Inflammatory macrophage treated with lipopolysaccharide for 1 hour (primary cell): ENCODE measurements at regions not wholly inside any gene's neighbourhood (a gene's known extent, or its start where the extent isn't known, plus 50 kb on each side); places are given as distances from the start of the nearest gene placed in this dataset.
"Not testable (repeated sequence)": the region's sequence is repeated elsewhere in the genome, so short reads cannot be mapped to it uniquely, and the experiment has no call there.

Experiments
- DNase-seq, 2 donors: peaks; one replicate each; pipeline ENCODE4 v3.0.0-alpha.2; 2020 to 2022

DNA sequence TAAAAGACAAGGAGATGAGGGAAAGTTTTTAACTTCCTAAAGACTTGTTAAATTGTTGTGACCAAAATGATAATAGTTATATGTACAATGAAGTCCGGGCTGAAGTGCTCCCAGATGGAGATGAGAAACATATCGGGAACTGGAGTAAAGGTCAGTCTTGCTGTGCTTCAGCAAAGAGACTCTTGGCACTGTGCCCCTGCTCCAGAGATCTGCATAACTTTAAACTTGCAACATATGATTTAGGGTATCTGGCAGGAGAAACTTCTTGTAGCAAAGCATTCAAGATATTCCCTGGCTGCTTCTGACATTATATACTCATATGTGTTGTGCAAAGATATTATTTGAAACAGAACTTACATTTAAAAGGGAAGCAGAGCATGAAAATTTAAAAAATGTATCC, 786.6 kb upstream of the SLITRK6 start:
- no peak for DNase-seq

- DNase-seq = no peak
Observed at GRCh38 chr13:86591862-86592261, 792.6 kb upstream of the SLITRK6 start.

DNA sequence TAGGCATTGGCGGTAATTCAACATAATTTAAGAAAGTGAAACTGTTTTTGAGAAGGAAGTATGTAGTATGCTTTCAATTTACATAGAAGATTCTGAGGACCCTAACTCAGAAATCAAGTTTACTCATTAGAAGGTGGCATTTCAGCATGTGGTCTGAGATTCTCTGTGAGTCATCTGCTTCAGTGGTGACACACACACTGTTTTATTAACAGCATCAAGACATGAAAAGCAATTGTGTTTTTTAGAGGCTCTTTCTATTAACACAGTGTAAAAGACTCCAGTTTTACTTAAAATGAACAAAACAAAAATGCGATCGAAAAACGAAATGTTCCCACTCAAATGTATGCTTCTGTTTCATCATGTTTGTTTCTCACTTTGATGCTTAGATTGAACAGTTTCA, 802.1 kb upstream of the SLITRK6 start:
- DNase-seq = no peak

DNA sequence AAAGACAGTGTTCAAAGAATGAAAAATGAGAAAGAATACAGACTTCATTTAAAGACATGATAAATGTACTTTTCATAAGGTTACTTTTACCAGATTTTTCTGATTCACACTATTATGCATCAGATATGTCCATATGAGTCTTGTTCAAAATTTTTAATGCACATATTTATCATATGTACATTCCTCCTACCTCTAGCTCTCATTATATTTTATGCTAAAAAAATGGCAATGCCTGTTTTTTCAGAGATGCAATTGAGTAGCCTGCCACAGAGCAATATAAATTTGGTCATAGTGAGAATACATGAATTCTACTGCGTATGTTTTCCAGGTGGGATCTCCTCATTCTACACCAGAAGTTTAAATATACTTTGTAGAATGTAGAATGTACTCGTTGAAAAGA, 807.0 kb upstream of the SLITRK6 start:
- DNase-seq = no peak

DNA sequence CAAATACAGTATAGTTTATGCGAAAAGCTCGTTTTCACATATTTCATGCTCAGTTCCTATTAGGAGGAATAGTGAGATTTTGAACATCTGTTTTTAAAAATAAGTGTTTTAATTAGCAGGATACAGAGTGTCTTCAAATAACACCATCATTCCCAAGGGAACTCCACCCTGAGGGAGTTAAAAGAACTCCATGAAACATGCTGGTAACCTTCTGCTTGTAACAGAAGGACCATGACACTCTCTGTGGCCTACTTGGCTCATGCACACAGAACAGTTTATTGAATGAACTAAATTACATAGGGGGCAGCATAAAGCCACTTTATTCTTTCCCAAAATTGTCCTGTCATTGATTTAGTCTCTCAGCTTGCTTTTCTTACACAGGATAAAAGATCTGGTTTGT, 809.5 kb upstream of the SLITRK6 start:
- no peak for DNase-seq

- DNase-seq = no peak
Observed at GRCh38 chr13:86633346-86633745, 834.1 kb upstream of the SLITRK6 start.

GRCh38 chr13:86651171-86651570, 852.0 kb upstream of the SLITRK6 start:
- DNase-seq = not testable (repeated sequence)

DNA sequence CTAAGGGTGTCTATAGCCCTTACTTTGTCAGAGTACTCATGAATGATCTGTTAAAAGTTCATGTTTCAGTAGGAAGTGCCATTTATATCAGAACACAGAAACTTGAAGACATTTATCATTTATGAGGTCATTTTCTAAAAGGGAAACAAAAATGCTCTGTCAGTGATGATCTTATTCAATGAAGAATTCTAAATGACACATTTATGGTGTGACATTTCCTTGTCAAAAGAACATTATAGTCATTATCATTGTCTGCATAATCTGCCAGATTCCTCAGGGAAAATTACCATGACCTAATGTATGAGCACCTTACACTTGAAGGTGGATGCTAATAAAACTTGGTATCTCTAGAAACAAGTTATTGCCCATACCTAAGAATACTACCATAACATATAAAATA, 853.8 kb upstream of the SLITRK6 start:
- DNase-seq = no peak

- no peak for DNase-seq
Observed at GRCh38 chr13:86655561-86655960, 856.3 kb upstream of the SLITRK6 start.

GRCh38 chr13:86660090-86660489, 860.9 kb upstream of the SLITRK6 start:
- no peak for DNase-seq

DNA sequence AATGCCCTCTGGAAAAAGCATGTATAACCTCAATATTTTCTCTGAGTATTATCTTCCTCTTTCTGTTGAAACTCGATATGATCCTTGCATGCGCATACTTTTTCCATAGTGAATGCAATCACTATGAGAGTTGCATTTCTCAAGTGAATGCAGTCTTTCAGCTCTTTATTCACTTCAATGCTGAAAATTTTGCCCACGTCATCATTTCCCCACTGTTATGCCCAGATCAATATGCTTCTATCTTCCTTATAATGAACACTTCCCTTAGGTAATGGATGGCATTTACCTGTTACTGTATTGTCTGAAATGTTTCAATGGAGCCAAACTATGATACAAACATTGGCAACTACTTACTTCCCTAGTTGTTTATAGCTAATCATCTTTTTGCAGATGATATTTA, 866.6 kb upstream of the SLITRK6 start:
- DNase-seq = no peak

- DNase-seq = no peak
Observed at GRCh38 chr13:86673931-86674431, 874.8 kb upstream of the SLITRK6 start.

DNA sequence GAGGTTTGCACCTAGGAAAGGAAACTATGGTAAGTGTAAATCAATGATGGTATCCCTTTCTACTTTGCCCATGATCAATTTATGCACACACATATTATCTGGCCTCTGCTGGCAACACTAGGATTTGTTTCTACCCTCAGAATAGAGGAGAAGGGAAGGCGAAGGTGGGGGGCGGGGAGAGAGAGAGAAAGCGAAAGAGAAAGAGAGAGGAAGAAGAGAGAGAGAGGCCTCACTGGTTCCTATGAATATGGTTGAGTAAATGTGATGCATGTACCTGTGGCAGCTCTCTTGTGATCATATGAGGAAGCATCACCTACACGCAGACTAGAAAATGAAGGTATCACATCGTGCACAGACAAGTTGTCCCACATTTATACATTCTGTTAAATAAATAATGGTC, 882.0 kb upstream of the SLITRK6 start:
- DNase-seq = no peak

DNA sequence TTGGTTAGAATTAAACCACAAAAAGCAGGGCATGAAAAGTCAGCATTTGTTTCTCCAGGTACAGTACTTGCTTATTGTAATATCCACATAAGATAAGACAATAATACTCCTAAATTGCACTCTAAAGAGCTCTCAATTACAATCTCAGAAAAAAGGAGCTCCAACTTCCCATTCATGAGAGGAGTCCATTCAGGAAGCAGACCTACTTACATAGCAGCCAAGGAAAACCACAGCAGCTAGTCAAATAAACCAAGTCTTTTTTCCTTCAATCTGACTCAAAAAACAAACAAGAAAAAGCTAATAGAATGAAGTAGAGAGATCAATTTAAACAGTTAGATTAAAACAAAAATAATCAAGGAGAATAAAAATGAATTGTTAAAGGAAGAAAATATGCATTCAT, 885.2 kb upstream of the SLITRK6 start:
- no peak for DNase-seq

DNA sequence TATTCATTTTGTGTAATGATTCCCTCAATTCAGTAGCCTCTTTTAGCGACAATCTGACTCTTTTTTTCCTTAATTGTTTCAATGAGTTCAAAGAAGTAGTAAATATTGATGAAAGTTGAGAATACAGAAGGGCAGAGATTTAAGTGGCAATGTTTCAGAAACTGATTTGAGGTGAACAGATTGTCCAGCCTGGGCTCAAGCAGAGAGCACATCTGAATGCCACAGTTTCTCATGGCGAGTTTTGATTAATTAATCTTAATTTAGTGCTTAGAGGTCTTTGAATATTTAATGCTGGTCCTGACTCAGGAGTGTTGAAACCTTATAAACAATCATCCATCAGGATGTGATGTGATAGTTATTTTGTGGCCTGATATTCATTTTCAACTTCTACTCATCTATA, 890.7 kb upstream of the SLITRK6 start:
- DNase-seq = no peak

GRCh38 chr13:86692291-86692690, 893.1 kb upstream of the SLITRK6 start:
- no peak for DNase-seq

DNA sequence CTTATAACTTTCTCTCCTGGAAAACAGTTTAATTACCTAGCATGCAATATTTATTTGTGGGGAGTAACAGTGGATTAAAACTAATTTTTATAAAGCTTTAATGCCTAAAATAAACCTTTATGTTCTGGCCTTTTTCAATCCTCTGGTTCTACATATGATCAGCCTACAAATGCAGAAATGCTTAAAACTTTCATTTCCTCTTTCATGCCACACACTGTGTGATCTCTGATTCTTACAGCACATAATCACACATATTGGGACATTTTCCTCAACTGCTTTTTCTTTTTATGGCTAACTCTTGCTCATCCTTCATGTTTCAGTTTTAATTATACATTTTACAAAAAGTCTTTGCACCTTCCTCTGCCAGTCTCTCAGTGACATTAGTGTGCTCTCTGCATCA, 910.8 kb upstream of the SLITRK6 start:
- DNase-seq = no peak

DNA sequence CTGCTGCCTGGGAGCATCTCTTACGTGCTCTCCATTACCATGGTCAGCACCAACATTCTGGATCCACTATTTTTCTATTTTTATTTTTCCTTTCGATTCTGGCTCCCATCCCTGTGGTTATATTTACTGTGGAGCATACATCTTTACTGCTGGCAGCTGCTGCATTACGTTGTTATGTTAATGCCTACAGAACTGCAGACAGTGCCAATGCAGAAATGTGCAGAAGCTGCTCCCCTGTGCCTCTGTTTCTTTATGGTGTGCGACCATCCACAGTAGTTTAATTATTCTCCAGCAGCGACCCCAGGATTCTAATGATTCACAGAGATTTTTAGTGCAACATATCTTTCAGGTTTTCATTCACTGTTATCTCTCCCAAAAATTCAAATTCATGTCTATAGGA, 911.7 kb upstream of the SLITRK6 start:
- no peak for DNase-seq

DNA sequence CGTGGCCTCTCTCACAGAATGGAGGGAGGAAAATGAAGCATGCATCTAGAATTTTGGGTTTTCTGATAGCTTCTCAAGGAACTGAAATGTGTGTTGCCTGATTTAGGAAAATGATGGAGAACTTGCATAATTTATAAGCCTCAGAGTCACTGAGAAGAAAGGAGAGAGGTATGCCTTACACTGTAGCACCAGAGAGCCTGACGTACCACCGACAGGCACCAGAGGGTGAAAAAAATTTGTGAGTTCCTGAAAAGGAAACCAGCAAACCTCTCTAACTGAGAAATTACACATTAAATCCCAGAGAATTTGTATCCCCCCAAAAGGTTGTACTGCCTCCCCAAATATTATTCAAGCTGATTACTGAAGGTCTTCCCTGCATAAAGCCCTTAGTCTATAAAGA, 915.3 kb upstream of the SLITRK6 start:
- no peak for DNase-seq

- no peak for DNase-seq
Observed at GRCh38 chr13:86725105-86725504, 925.9 kb upstream of the SLITRK6 start.

DNA sequence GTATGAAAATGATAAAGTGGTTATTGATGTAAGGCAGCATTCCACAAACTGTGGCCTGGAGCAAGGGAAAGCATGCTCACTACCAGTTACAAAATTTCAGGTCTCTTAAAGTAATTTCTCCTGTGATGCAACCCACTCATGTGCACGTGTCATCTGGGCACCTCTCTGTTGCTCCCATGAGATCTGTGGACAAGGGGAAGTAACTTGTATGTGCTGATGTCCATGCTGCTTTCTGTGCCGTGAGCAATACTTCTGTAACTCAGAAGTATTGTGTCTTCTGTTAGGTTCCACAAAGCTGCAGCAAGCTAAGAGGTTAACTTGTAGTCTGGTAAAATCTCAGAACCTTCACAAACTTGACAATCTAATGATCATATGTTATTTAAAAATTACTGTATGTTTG, 930.0 kb upstream of the SLITRK6 start:
- DNase-seq = no peak

DNA sequence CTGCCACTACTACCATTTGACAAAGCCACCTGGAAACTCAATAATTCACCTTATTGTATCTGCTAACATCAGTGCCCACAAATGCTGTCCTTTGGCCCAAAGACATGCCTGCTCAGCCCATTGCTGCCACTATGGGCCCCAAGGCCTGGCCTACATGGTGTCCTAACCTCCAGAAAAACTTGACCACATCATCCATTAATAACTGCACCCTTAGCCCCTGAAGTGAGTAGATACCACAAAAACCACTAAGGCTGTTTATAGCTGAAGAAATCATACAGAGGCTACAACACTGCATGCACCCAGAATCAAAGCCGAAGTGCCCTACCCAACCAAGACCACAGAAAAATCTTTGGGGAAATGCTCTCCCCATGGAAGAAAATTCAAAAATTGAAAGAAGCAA, 932.8 kb upstream of the SLITRK6 start:
- DNase-seq = no peak

DNA sequence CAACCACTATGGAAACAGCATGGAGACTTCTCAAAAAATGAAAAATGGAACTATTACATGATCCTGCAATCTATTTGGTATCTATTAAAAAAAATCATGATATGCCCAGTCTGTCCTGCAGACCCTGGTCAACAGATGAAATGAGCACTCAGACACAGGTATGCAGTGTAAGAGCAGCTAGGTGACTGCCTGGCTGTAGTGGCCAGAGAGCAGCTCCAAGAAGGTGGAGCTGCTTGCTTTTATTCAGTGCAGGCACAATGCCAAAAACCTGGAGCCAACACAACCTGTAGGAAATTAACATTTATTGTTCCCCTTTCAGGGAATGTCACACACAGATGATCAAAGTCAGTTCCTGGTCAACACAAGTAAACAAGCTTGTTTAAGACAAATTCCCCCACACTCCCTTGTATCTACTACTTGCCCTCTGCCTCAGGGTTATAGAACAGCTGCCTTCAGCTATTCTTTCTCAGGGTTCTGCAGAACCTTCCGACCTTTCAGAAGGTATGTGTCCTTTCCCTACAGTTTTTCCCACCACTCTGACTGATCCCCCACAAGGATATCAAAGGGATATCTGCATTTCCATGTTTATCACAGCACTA, 933.7 kb upstream of the SLITRK5 start:
- no peak for DNase-seq

- DNase-seq = no peak
Observed at GRCh38 chr13:86741762-86742285, 929.3 kb upstream of the SLITRK5 start.

- no peak for DNase-seq
Observed at GRCh38 chr13:86757236-86757978, 913.8 kb upstream of the SLITRK5 start.
